GM23338 (cell line): ENCODE measurements at regions not wholly inside any gene's neighbourhood (a gene's known extent, or its start where the extent isn't known, plus 50 kb on each side); places are given as distances from the start of the nearest gene placed in this dataset.

Source experiments
- ATAC-seq: fragments of 200-7000 bp; cut with Tn5 transposase; 3 replicates; pipeline ENCODE4 v1.9.1; 2020
- DNase-seq: peaks from one replicate; pipeline ENCODE4 v3.0.0-alpha.2; 2015; ENCODE audit warnings: low spot score
- H2AFZ ChIP-seq: fragments of 200-600 bp; sonication (generic); 2 replicates; pipeline ENCODE4 v1.8.0; 2016; ENCODE audit warnings: antibody characterized with exemption, mild to moderate bottlenecking, moderate library complexity
- H3F3A ChIP-seq: fragments of 200-600 bp; sonication (generic); replicated peaks from 2 replicates; pipeline ENCODE4 v1.8.0; 2017; ENCODE audit warnings: antibody characterized with exemption, mixed run types, low read depth
- H3K27ac ChIP-seq: fragments of 200-600 bp; sonication (generic); 2 replicates; pipeline ENCODE4 v1.6.1; 2016; ENCODE audit warnings: low read depth
- H3K27me3 ChIP-seq: fragments of 200-600 bp; sonication (generic); 2 replicates; pipeline ENCODE4 v1.8.0; 2016; ENCODE audit warnings: mild to moderate bottlenecking, mixed run types, moderate library complexity; ENCODE audit not compliant: insufficient read depth
- H3K36me3 ChIP-seq: fragments of 200-600 bp; sonication (generic); 2 replicates; pipeline ENCODE4 v1.8.0; 2016; ENCODE audit warnings: mild to moderate bottlenecking; ENCODE audit not compliant: insufficient read depth
- H3K4me1 ChIP-seq: fragments of 200-600 bp; sonication (generic); 2 replicates; pipeline ENCODE4 v1.8.0; 2016; ENCODE audit warnings: mild to moderate bottlenecking, moderate library complexity; ENCODE audit not compliant: insufficient read depth
- H3K4me2 ChIP-seq: fragments of 200-600 bp; sonication (generic); 2 replicates; pipeline ENCODE4 v1.7.1; 2017; ENCODE audit warnings: mixed run types
- H3K4me3 ChIP-seq: fragments of 200-600 bp; sonication (generic); 2 replicates; pipeline ENCODE4 v1.6.1; 2016; ENCODE audit warnings: mixed run types
- H3K79me2 ChIP-seq: fragments of 200-600 bp; sonication (generic); replicated peaks from 2 replicates; pipeline ENCODE4 v1.8.0; 2017; ENCODE audit warnings: mild to moderate bottlenecking; ENCODE audit not compliant: insufficient read depth
- H3K9me2 ChIP-seq: fragments of 200-600 bp; sonication (generic); 2 replicates; pipeline ENCODE4 v1.8.0; 2017; ENCODE audit not compliant: insufficient read depth
- H4K20me1 ChIP-seq: fragments of 200-600 bp; sonication (generic); replicated peaks from 2 replicates; pipeline ENCODE4 v1.8.0; 2017; ENCODE audit warnings: mild to moderate bottlenecking; ENCODE audit not compliant: insufficient read depth
- H3K27ac Mint-ChIP-seq: 2 replicates; pipeline ENCODE4 v1.8.0; 2020; ENCODE audit warnings: inconsistent platforms, mild to moderate bottlenecking, moderate library complexity, mixed read lengths
- H3K27me3 Mint-ChIP-seq: 3 replicates; pipeline ENCODE4 v1.8.0; 2022; ENCODE audit warnings: low read depth, mild to moderate bottlenecking, moderate library complexity, mixed read lengths, inconsistent platforms; ENCODE audit not compliant: insufficient read depth, poor library complexity
- H3K36me3 Mint-ChIP-seq: 3 replicates; pipeline ENCODE4 v1.8.0; 2021; ENCODE audit warnings: low read depth, mild to moderate bottlenecking, inconsistent platforms, moderate library complexity, mixed read lengths
- H3K4me1 Mint-ChIP-seq: 3 replicates; pipeline ENCODE4 v1.8.0; 2020; ENCODE audit warnings: mild to moderate bottlenecking, inconsistent platforms, mixed read lengths
- H3K4me3 Mint-ChIP-seq: 3 replicates; pipeline ENCODE4 v1.8.0; 2021; ENCODE audit warnings: moderate library complexity, mild to moderate bottlenecking, inconsistent platforms, mixed read lengths
- H3K9me3 Mint-ChIP-seq: 3 replicates; pipeline ENCODE4 v1.8.0; 2020; ENCODE audit warnings: moderate library complexity, mild to moderate bottlenecking, inconsistent platforms, mixed read lengths
- EZH2phosphoT487 ChIP-seq: fragments of 200-600 bp; sonication (generic); IDR thresholded peaks from one replicate; pipeline ENCODE4 v1.8.1; 2018; ENCODE audit warnings: antibody characterized with exemption; ENCODE audit not compliant: unreplicated experiment
- JUNB ChIP-seq: IDR thresholded peaks from one replicate; pipeline ENCODE4 v1.6.1; 2016; ENCODE audit warnings: antibody characterized with exemption; ENCODE audit not compliant: unreplicated experiment
- NANOG ChIP-seq: IDR thresholded peaks from 2 replicates; pipeline ENCODE4 v1.6.1; 2016; ENCODE audit warnings: antibody characterized with exemption, borderline replicate concordance
- POLR2AphosphoS5 ChIP-seq: IDR thresholded peaks from 2 replicates; pipeline ENCODE4 v1.6.1; 2016; ENCODE audit warnings: antibody characterized with exemption, low read depth
- ZNF114 ChIP-seq: fragments of 250-450 bp; sonication (Bioruptor Pico); IDR thresholded peaks from 2 replicates; pipeline ENCODE4 v1.5.0; 2020; ENCODE audit warnings: mild to moderate bottlenecking, moderate library complexity
- ZNF331 ChIP-seq: fragments of 250-450 bp; sonication (Bioruptor Pico); IDR thresholded peaks from 2 replicates; pipeline ENCODE4 v1.5.0; 2020; ENCODE audit warnings: low read depth, mild to moderate bottlenecking, moderate library complexity
- TF ChIP-seq, protein P1 (sequence below): fragments of 250-450 bp; sonication (Bioruptor Pico); IDR thresholded peaks from 2 replicates; pipeline ENCODE4 v1.5.0; 2020; ENCODE audit warnings: mild to moderate bottlenecking, moderate library complexity
- TF ChIP-seq, protein P2 (sequence below), 2 experiments: fragments of 200-600 bp in 1 of 2; sonication (generic) in 1 of 2; conservative IDR thresholded peaks; 2 replicates each; pipeline versions ENCODE4 v1.5.1 to v1.6.1; 2016 to 2017; ENCODE audit warnings: antibody characterized with exemption in 2 of 2, low read depth in 2 of 2, mild to moderate bottlenecking in 2 of 2, moderate library complexity in 1 of 2
- TF ChIP-seq, protein P3 (sequence below): IDR thresholded peaks from one replicate; pipeline ENCODE4 v1.6.1; 2018; ENCODE audit warnings: antibody characterized with exemption; ENCODE audit not compliant: unreplicated experiment

DNA sequence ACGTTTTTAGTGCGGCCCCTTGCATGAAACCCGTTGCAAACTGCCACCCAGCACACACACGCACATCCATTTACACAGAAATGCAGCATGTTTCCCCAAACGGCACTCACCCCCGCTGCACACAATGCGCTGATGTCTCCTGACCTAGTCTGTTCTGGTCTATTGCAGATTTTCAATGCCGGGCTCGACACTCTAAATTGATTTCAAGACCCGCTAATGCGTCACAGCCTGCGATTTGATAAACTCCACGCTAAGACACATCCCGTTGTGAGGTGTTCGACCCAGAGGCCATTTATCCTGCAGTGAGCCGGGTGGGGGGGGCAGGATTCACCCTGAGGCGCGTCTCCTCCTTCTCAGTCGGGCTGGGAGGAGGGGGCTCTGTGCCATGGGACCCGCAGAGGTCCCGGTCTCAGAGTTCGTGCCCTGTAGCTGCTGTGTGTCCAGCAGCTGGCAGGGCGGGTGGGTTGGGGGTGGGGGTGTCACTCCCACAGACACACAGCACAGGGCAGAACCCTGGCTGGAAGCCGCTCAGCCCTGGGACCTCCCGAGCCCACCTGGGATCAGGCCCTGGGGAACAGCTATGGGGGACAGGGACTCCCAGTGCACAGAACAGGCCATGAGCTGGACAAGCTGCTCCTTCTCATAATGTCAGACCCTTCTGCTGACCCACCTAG lies 367.9 kb downstream of the PREX1 start (continued):
- TF ChIP-seq, protein P1, sequence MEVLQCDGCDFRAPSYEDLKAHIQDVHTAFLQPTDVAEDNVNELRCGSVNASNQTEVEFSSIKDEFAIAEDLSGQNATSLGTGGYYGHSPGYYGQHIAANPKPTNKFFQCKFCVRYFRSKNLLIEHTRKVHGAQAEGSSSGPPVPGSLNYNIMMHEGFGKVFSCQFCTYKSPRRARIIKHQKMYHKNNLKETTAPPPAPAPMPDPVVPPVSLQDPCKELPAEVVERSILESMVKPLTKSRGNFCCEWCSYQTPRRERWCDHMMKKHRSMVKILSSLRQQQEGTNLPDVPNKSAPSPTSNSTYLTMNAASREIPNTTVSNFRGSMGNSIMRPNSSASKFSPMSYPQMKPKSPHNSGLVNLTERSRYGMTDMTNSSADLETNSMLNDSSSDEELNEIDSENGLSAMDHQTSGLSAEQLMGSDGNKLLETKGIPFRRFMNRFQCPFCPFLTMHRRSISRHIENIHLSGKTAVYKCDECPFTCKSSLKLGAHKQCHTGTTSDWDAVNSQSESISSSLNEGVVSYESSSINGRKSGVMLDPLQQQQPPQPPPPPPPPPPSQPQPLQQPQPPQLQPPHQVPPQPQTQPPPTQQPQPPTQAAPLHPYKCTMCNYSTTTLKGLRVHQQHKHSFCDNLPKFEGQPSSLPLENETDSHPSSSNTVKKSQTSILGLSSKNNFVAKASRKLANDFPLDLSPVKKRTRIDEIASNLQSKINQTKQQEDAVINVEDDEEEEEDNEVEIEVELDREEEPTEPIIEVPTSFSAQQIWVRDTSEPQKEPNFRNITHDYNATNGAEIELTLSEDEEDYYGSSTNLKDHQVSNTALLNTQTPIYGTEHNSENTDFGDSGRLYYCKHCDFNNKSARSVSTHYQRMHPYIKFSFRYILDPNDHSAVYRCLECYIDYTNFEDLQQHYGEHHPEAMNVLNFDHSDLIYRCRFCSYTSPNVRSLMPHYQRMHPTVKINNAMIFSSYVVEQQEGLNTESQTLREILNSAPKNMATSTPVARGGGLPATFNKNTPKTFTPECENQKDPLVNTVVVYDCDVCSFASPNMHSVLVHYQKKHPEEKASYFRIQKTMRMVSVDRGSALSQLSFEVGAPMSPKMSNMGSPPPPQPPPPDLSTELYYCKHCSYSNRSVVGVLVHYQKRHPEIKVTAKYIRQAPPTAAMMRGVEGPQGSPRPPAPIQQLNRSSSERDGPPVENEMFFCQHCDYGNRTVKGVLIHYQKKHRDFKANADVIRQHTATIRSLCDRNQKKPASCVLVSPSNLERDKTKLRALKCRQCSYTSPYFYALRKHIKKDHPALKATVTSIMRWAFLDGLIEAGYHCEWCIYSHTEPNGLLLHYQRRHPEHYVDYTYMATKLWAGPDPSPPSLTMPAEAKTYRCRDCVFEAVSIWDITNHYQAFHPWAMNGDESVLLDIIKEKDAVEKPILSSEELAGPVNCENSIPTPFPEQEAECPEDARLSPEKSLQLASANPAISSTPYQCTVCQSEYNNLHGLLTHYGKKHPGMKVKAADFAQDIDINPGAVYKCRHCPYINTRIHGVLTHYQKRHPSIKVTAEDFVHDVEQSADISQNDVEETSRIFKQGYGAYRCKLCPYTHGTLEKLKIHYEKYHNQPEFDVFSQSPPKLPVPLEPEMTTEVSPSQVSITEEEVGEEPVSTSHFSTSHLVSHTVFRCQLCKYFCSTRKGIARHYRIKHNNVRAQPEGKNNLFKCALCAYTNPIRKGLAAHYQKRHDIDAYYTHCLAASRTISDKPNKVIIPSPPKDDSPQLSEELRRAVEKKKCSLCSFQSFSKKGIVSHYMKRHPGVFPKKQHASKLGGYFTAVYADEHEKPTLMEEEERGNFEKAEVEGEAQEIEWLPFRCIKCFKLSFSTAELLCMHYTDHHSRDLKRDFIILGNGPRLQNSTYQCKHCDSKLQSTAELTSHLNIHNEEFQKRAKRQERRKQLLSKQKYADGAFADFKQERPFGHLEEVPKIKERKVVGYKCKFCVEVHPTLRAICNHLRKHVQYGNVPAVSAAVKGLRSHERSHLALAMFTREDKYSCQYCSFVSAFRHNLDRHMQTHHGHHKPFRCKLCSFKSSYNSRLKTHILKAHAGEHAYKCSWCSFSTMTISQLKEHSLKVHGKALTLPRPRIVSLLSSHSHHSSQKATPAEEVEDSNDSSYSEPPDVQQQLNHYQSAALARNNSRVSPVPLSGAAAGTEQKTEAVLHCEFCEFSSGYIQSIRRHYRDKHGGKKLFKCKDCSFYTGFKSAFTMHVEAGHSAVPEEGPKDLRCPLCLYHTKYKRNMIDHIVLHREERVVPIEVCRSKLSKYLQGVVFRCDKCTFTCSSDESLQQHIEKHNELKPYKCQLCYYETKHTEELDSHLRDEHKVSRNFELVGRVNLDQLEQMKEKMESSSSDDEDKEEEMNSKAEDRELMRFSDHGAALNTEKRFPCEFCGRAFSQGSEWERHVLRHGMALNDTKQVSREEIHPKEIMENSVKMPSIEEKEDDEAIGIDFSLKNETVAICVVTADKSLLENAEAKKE: no peak
- no peak for TF ChIP-seq EZH2phosphoT487
- no peak for TF ChIP-seq NANOG
- TF ChIP-seq, protein P2, sequence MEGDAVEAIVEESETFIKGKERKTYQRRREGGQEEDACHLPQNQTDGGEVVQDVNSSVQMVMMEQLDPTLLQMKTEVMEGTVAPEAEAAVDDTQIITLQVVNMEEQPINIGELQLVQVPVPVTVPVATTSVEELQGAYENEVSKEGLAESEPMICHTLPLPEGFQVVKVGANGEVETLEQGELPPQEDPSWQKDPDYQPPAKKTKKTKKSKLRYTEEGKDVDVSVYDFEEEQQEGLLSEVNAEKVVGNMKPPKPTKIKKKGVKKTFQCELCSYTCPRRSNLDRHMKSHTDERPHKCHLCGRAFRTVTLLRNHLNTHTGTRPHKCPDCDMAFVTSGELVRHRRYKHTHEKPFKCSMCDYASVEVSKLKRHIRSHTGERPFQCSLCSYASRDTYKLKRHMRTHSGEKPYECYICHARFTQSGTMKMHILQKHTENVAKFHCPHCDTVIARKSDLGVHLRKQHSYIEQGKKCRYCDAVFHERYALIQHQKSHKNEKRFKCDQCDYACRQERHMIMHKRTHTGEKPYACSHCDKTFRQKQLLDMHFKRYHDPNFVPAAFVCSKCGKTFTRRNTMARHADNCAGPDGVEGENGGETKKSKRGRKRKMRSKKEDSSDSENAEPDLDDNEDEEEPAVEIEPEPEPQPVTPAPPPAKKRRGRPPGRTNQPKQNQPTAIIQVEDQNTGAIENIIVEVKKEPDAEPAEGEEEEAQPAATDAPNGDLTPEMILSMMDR (conservative IDR thresholded peaks at IDR 0.05; ENCODE audit: low read depth in 2 of 2): no peak

DNA sequence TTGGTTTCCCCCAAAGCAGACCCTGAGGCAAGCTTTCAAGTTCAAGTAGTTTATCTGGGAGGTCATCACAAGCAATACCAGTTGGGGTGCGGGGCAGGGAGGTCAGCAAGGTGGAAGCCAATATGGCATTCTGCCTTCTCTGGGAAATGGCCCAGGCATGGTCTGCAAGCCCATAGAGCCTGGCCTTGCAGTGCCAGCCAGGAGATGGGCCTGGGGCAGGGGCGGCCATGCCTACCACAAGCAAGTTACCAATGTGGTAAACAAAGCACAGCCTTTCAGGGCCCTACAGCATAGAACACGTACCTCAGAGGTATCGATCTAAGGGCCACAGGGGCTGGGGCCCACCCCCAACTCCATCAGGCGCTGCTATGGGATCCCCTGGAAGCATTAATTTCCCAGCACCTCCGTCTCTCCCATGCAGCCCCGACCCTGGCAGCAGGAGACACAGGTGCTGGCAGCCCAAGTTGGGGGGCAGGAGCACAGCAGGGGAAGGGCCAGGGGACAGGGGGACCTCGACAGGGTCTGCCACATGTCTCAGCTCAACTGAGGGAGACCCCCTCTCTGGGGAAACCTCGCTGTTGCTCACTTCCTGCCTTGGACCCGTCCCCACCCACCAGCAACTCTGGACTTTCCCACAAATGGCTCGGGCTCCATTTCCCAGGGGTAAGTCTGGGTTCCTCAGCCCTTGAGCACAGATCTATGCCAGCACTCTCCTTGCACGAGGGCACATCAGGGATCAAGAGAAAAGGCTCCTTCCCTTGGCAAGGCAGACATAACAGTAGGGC lies 369.0 kb downstream of the PREX1 start:
- Histone ChIP-seq H3K27ac (no peak overlapping the region), H3K79me2 (no peaks in the 10 kb centered on the region), H3K27me3 (no peaks in the 10 kb centered on the region), H2AFZ (no peak overlapping the region), H4K20me1 (no peaks in the 10 kb centered on the region), H3F3A (no peaks in the 10 kb centered on the region), H3K9me2 (no peaks in the 10 kb centered on the region), H3K4me1 (peaks cover 10% of the 10 kb centered on the region), H3K4me2 (no peak overlapping the region), H3K4me3 (no peak overlapping the region), H3K36me3 (no peaks in the 10 kb centered on the region)
- DNase-seq (no peak), ATAC-seq (no peak)
- peaks cover 5% of the 10 kb centered on the region for H3K27me3 Mint-ChIP-seq
- no peak overlapping the region for H3K27ac Mint-ChIP-seq
- no peak overlapping the region for H3K4me3 Mint-ChIP-seq
- peaks cover 24% of the 10 kb centered on the region for H3K4me1 Mint-ChIP-seq
- H3K36me3 Mint-ChIP-seq: no peaks in the 10 kb centered on the region
- no peaks in the 10 kb centered on the region for H3K9me3 Mint-ChIP-seq
- TF ChIP-seq ZNF114 (no peak), ZNF331 (CRISPR knock-in tag) (no peak), JUNB (no peak), POLR2AphosphoS5 (no peak), EZH2phosphoT487 (no peak)
- TF ChIP-seq, protein P3, sequence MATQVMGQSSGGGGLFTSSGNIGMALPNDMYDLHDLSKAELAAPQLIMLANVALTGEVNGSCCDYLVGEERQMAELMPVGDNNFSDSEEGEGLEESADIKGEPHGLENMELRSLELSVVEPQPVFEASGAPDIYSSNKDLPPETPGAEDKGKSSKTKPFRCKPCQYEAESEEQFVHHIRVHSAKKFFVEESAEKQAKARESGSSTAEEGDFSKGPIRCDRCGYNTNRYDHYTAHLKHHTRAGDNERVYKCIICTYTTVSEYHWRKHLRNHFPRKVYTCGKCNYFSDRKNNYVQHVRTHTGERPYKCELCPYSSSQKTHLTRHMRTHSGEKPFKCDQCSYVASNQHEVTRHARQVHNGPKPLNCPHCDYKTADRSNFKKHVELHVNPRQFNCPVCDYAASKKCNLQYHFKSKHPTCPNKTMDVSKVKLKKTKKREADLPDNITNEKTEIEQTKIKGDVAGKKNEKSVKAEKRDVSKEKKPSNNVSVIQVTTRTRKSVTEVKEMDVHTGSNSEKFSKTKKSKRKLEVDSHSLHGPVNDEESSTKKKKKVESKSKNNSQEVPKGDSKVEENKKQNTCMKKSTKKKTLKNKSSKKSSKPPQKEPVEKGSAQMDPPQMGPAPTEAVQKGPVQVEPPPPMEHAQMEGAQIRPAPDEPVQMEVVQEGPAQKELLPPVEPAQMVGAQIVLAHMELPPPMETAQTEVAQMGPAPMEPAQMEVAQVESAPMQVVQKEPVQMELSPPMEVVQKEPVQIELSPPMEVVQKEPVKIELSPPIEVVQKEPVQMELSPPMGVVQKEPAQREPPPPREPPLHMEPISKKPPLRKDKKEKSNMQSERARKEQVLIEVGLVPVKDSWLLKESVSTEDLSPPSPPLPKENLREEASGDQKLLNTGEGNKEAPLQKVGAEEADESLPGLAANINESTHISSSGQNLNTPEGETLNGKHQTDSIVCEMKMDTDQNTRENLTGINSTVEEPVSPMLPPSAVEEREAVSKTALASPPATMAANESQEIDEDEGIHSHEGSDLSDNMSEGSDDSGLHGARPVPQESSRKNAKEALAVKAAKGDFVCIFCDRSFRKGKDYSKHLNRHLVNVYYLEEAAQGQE: no peak
- TF ChIP-seq, protein P2 (conservative IDR thresholded peaks at IDR 0.05; ENCODE audit: low read depth in 2 of 2): no peak
